ENCODE measurements at regions not wholly inside any gene's neighbourhood (a gene's known extent, or its start where the extent isn't known, plus 50 kb on each side); places are given as distances from the start of the nearest gene placed in this dataset.

GRCh38 chrX:150270622-150271021 lies 92.5 kb upstream of the MAMLD1 start:
- TF ChIP-seq CTCF (IDR thresholded peaks at IDR 0.05) (no peak), MEF2A (IDR thresholded peaks at IDR 0.05; ENCODE audit: borderline replicate concordance, low read depth) (no peak), ZBTB33 (IDR thresholded peaks at IDR 0.05; ENCODE audit: borderline replicate concordance, low read depth) (no peak), FOXJ3 (CRISPR knock-in tag; IDR thresholded peaks at IDR 0.05) (no peak), EZH2phosphoT487 (IDR thresholded peaks at IDR 0.05; ENCODE audit: borderline replicate concordance, low read depth) (no peak), NRF1 (IDR thresholded peaks at IDR 0.05; ENCODE audit: low read depth, low read length) (no peak), EP300 (IDR thresholded peaks at IDR 0.05; ENCODE audit: borderline replicate concordance in 1 of 2, low read depth in 1 of 2, low read length in 1 of 2) (no peak), GABPA (IDR thresholded peaks at IDR 0.05; ENCODE audit: low read depth) (no peak), TAF1 (IDR thresholded peaks at IDR 0.05; ENCODE audit: borderline replicate concordance, low read depth, low read length) (no peak)
- TF ChIP-seq, protein P1, sequence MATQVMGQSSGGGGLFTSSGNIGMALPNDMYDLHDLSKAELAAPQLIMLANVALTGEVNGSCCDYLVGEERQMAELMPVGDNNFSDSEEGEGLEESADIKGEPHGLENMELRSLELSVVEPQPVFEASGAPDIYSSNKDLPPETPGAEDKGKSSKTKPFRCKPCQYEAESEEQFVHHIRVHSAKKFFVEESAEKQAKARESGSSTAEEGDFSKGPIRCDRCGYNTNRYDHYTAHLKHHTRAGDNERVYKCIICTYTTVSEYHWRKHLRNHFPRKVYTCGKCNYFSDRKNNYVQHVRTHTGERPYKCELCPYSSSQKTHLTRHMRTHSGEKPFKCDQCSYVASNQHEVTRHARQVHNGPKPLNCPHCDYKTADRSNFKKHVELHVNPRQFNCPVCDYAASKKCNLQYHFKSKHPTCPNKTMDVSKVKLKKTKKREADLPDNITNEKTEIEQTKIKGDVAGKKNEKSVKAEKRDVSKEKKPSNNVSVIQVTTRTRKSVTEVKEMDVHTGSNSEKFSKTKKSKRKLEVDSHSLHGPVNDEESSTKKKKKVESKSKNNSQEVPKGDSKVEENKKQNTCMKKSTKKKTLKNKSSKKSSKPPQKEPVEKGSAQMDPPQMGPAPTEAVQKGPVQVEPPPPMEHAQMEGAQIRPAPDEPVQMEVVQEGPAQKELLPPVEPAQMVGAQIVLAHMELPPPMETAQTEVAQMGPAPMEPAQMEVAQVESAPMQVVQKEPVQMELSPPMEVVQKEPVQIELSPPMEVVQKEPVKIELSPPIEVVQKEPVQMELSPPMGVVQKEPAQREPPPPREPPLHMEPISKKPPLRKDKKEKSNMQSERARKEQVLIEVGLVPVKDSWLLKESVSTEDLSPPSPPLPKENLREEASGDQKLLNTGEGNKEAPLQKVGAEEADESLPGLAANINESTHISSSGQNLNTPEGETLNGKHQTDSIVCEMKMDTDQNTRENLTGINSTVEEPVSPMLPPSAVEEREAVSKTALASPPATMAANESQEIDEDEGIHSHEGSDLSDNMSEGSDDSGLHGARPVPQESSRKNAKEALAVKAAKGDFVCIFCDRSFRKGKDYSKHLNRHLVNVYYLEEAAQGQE (IDR thresholded peaks at IDR 0.05; ENCODE audit: low read depth, low read length) = no peak
